NCI-H187 treated with DMSO at 0.1 percent for 48 hours (cell line): ENCODE measurements at regions not wholly inside any gene's neighbourhood (a gene's known extent, or its start where the extent isn't known, plus 50 kb on each side); places are given as distances from the start of the nearest gene placed in this dataset.

Source experiments
- DNase-seq: peaks from one replicate; lab custom pipeline; 2025; lab: John Stamatoyannopoulos, UW

GRCh38 chr10:33414841-33415240 lies 80.4 kb upstream of the NRP1 start:
- DNase-seq = no peak

- no peak for DNase-seq
Measured at GRCh38 chr10:33412653-33413361, 78.3 kb upstream of the NRP1 start.

- no peak for DNase-seq
Measured at GRCh38 chr10:33412241-33412640, 77.8 kb upstream of the NRP1 start.

- DNase-seq = no peak
Measured at GRCh38 chr10:33410860-33411234, 76.4 kb upstream of the NRP1 start.

- no peak for DNase-seq
Measured at GRCh38 chr10:33410096-33410859, 75.8 kb upstream of the NRP1 start.

- no peak for DNase-seq
Measured at GRCh38 chr10:33406596-33406995, 72.1 kb upstream of the NRP1 start.

GRCh38 chr10:33402220-33403073 lies 68.0 kb upstream of the NRP1 start:
- no peak for DNase-seq

- no peak for DNase-seq
Measured at GRCh38 chr10:33401300-33401699, 66.8 kb upstream of the NRP1 start.

GRCh38 chr10:33398796-33399195 lies 64.3 kb upstream of the NRP1 start:
- no peak for DNase-seq

- no peak for DNase-seq
Measured at GRCh38 chr10:33396938-33397337, 62.5 kb upstream of the NRP1 start.

- no peak for DNase-seq
Measured at GRCh38 chr10:33396279-33396678, 61.8 kb upstream of the NRP1 start.

- no peak for DNase-seq
Measured at GRCh38 chr10:33395201-33395600, 60.7 kb upstream of the NRP1 start.

GRCh38 chr10:33392706-33393105 lies 58.2 kb upstream of the NRP1 start:
- no peak for DNase-seq

GRCh38 chr10:33391611-33392465 lies 57.4 kb upstream of the NRP1 start:
- DNase-seq = no peak

GRCh38 chr10:33390046-33390445 lies 55.6 kb upstream of the NRP1 start:
- DNase-seq = no peak

- DNase-seq = no peak
Measured at GRCh38 chr10:33388785-33389184, 54.3 kb upstream of the NRP1 start.

GRCh38 chr10:33388382-33388781 lies 53.9 kb upstream of the NRP1 start:
- DNase-seq = no peak

- DNase-seq = no peak
Measured at GRCh38 chr10:33387720-33388119, 53.3 kb upstream of the NRP1 start.

- no peak for DNase-seq
Measured at GRCh38 chr10:33386926-33387325, 52.5 kb upstream of the NRP1 start.

GRCh38 chr10:33385686-33386085 lies 51.2 kb upstream of the NRP1 start:
- DNase-seq = no peak

- no peak for DNase-seq
Measured at GRCh38 chr10:33385015-33385414, 50.5 kb upstream of the NRP1 start.
